GM21381 (cell line): ENCODE measurements at regions not wholly inside any gene's neighbourhood (a gene's known extent, or its start where the extent isn't known, plus 50 kb on each side); places are given as distances from the start of the nearest gene placed in this dataset.
"Not testable (repeated sequence)": the region's sequence is repeated elsewhere in the genome, so short reads cannot be mapped to it uniquely, and the experiment has no call there.

ENCODE experiments used
- ATAC-seq: cut with Tn5 transposase; IDR thresholded peaks from one replicate; pipeline ENCODE4 v1.9.1; 2021; ENCODE audit warnings: mild to moderate bottlenecking, moderate library complexity; ENCODE audit not compliant: unreplicated experiment

- no peak for ATAC-seq
Observed at GRCh38 chr11:87493516-87493915, 455.8 kb downstream of the TMEM135 start.

- no peak for ATAC-seq
Observed at GRCh38 chr11:87491381-87491780, 453.6 kb downstream of the TMEM135 start.

GRCh38 chr11:87490671-87491070, 452.9 kb downstream of the TMEM135 start:
- no peak for ATAC-seq

GRCh38 chr11:87484566-87484965, 446.8 kb downstream of the TMEM135 start:
- no peak for ATAC-seq

- ATAC-seq, result no peak
Observed at GRCh38 chr11:87477321-87477720, 439.6 kb downstream of the TMEM135 start.

GRCh38 chr11:87473174-87473573, 435.4 kb downstream of the TMEM135 start:
- no peak for ATAC-seq

GRCh38 chr11:87466223-87466622, 428.5 kb downstream of the TMEM135 start:
- ATAC-seq, result no peak

- ATAC-seq, result no peak
Observed at GRCh38 chr11:87465716-87466115, 428.0 kb downstream of the TMEM135 start.

- ATAC-seq, result no peak
Observed at GRCh38 chr11:87463486-87464102, 425.9 kb downstream of the TMEM135 start.

- no peak for ATAC-seq
Observed at GRCh38 chr11:87462171-87462570, 424.4 kb downstream of the TMEM135 start.

GRCh38 chr11:87460842-87461637, 423.3 kb downstream of the TMEM135 start:
- no peak for ATAC-seq

GRCh38 chr11:87460279-87460678, 422.5 kb downstream of the TMEM135 start:
- ATAC-seq, result no peak

GRCh38 chr11:87459351-87459750, 421.6 kb downstream of the TMEM135 start:
- no peak for ATAC-seq

GRCh38 chr11:87456499-87456898, 418.8 kb downstream of the TMEM135 start:
- no peak for ATAC-seq

- no peak for ATAC-seq
Observed at GRCh38 chr11:87455180-87455579, 417.4 kb downstream of the TMEM135 start.

- ATAC-seq, result no peak
Observed at GRCh38 chr11:87454241-87454640, 416.5 kb downstream of the TMEM135 start.

GRCh38 chr11:87453531-87454089, 415.9 kb downstream of the TMEM135 start:
- no peak for ATAC-seq

GRCh38 chr11:87452025-87452424, 414.3 kb downstream of the TMEM135 start:
- ATAC-seq, result not testable (repeated sequence)

GRCh38 chr11:87451395-87451794, 413.7 kb downstream of the TMEM135 start:
- ATAC-seq, result no peak

GRCh38 chr11:87447606-87448005, 409.9 kb downstream of the TMEM135 start:
- no peak for ATAC-seq

GRCh38 chr11:87444993-87445392, 407.3 kb downstream of the TMEM135 start:
- no peak for ATAC-seq

GRCh38 chr11:87443707-87444106, 406.0 kb downstream of the TMEM135 start:
- no peak for ATAC-seq
